ENCODE measurements at regions not wholly inside any gene's neighbourhood (a gene's known extent, or its start where the extent isn't known, plus 50 kb on each side); places are given as distances from the start of the nearest gene placed in this dataset.

DNA sequence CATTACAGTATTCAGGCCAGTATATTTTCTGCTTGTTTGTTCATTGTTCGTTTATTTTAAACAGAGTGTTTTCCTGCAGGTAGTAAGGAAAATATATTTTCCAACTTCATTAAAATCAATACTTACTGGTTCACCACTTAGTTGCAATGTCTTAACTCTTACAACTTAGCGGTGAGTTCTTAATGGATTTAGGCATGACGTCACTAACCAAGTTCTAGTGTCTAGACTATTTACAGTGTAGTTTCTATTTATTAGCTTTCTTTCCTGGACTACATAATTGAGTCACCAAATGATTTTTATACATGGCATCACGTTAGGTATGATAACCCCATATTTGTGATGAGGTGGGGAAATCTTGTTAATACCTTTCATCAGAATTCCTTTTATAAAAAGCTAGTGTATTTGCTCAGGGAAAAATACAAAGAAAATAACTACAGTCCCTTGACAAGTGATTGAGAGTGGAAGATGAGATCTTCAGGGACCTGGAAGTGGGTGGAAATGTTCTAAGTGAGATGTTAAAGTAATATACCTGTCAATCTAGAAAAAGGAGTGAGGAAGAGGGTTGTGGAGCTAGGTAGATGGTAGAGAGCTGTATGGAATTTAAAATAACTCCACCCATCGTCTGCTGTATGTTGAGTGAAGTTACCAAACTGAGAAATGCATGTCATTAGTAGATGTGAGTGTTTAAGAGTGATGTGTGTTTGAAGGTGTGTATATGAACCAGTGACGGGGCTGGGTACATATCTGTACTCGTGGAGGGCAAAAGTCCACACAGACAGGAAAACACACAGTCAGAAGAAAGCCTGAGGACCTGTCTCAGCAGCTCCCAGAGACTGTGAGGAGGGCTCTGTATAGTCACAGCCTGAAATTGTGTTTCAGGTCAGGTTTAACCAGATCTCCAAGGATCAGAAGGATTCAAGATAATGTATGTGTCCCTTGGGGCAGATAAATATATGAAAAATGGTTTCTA lies 197.6 kb upstream of the ADAMTS5 start:
- Histone ChIP-seq H3K4me1 (no peaks in the 10 kb centered on the region), H3K27me3 (ENCODE audit: low read depth) (no peaks in the 10 kb centered on the region), H3K27ac (replicated peaks) (no peak overlapping the region), H3K4me3 (no peak overlapping the region), H3K36me3 (no peaks in the 10 kb centered on the region), H3K9me3 (replicated peaks) (no peaks in the 10 kb centered on the region)
- DNase-seq = no peak
- no peak for TF ChIP-seq CTCF (IDR thresholded peaks at IDR 0.05; ENCODE audit: borderline replicate concordance)
- intact Hi-C loops (cut with micrococcal nuclease) = no loop called here

GRCh38 chr21:27158967-27159366 lies 192.1 kb upstream of the ADAMTS5 start:
- TF ChIP-seq CTCF (IDR thresholded peaks at IDR 0.05; ENCODE audit: borderline replicate concordance) = no peak
- no peaks in the 10 kb centered on the region for H3K9me3 ChIP-seq (replicated peaks)
- DNase-seq = no peak
- intact Hi-C loops (cut with micrococcal nuclease) = no loop called here
- H3K4me3 ChIP-seq = no peak overlapping the region
- H3K4me1 ChIP-seq = no peaks in the 10 kb centered on the region
- no peak overlapping the region for H3K27ac ChIP-seq (replicated peaks)
- H3K27me3 ChIP-seq (ENCODE audit: low read depth) = no peaks in the 10 kb centered on the region
- H3K36me3 ChIP-seq = no peaks in the 10 kb centered on the region

DNA sequence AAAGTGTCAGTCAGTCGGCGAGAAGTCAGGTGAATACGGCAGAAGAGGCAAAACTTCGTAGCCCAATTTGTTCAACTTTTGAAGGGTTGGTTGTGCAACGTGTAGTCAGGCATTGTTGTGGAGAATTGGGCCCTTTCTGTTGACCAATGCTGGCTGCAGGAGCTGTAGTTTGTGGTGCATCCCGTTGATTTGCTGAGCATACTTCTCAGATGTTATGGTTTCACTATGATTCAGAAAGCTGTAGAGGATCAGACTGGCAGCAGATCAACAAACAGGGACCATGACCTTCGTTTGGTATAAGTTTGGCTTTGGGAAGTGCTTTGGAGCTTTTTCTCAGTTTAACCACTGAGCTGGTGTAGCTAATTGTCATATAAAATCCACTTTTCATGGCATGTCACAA lies 190.2 kb upstream of the ADAMTS5 start:
- no peak for TF ChIP-seq CTCF (IDR thresholded peaks at IDR 0.05; ENCODE audit: borderline replicate concordance)
- Histone ChIP-seq H3K9me3 (replicated peaks) (no peaks in the 10 kb centered on the region), H3K4me3 (no peak overlapping the region), H3K4me1 (no peaks in the 10 kb centered on the region), H3K27ac (replicated peaks) (no peak overlapping the region), H3K36me3 (no peaks in the 10 kb centered on the region), H3K27me3 (ENCODE audit: low read depth) (no peaks in the 10 kb centered on the region)
- no peak for DNase-seq
- intact Hi-C loops (cut with micrococcal nuclease) = no loop called here

- no peaks in the 10 kb centered on the region for H3K36me3 ChIP-seq
- H3K27me3 ChIP-seq (ENCODE audit: low read depth) = no peaks in the 10 kb centered on the region
- no peak overlapping the region for H3K27ac ChIP-seq (replicated peaks)
- H3K9me3 ChIP-seq (replicated peaks) = no peaks in the 10 kb centered on the region
- H3K4me1 ChIP-seq = no peaks in the 10 kb centered on the region
- no peak for DNase-seq
- H3K4me3 ChIP-seq = no peak overlapping the region
- intact Hi-C loops (cut with micrococcal nuclease) = no loop called here
- no peak for TF ChIP-seq CTCF (IDR thresholded peaks at IDR 0.05; ENCODE audit: borderline replicate concordance)
Measured at GRCh38 chr21:27156666-27157065, 189.8 kb upstream of the ADAMTS5 start.

DNA sequence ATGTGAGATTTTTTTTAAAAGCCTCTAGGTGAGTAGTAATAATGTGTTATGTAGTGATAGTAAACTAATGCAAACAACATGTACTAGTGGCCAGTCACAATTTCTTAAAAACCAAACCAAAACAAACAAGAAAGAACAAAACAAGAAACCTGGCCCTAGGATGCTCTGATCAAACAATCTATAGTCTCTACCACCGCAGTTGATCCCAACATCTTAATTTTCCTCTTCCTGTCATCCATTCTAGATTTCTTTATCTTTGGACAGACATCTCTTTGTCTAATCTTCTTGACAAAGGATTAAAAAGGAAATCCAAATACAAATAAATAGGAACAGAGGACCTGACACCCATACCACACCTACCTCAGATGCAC lies 188.2 kb upstream of the ADAMTS5 start:
- no peaks in the 10 kb centered on the region for H3K4me1 ChIP-seq
- no peak for TF ChIP-seq CTCF (IDR thresholded peaks at IDR 0.05; ENCODE audit: borderline replicate concordance)
- no peak for DNase-seq
- intact Hi-C loops (cut with micrococcal nuclease) = no loop called here
- no peaks in the 10 kb centered on the region for H3K36me3 ChIP-seq
- no peaks in the 10 kb centered on the region for H3K27me3 ChIP-seq (ENCODE audit: low read depth)
- H3K9me3 ChIP-seq (replicated peaks) = no peaks in the 10 kb centered on the region
- H3K27ac ChIP-seq (replicated peaks) = peak overlapping the region; percentile 72
- H3K4me3 ChIP-seq = no peak overlapping the region

All from left ventricle myocardium inferior (tissue), 1 donor.